GM21423 (cell line): ENCODE measurements at regions not wholly inside any gene's neighbourhood (a gene's known extent, or its start where the extent isn't known, plus 50 kb on each side); places are given as distances from the start of the nearest gene placed in this dataset.

Experiments
- ATAC-seq: cut with Tn5 transposase; IDR thresholded peaks from one replicate; pipeline ENCODE4 v1.9.1; 2021; ENCODE audit warnings: mild to moderate bottlenecking, moderate library complexity; ENCODE audit not compliant: unreplicated experiment

- no peak for ATAC-seq
Observed at GRCh38 chr9:21744841-21745240, 57.6 kb upstream of the MTAP start.

GRCh38 chr9:21746550-21746949 is 55.9 kb upstream of the MTAP start:
- ATAC-seq: no peak

DNA sequence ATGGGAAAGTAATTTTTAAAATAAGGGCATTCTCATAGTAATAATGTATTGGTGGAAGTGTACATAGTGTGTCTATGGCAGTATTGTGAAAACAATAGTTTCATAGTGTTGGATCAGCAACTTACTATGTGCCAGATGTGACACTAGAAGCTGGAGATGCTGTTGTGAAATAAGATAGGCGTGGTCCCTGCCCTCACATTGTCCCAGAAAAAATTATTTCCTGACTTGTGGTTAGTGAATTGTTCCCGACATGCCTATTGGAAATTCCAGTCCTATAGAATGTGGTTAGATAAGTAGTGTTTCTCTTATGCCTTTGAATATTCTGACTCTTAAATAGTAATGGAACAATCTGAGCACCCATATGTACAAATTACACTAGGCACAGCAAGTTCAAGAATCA is 55.3 kb upstream of the MTAP start:
- ATAC-seq: no peak

- ATAC-seq: no peak
Observed at GRCh38 chr9:21750021-21750735, 52.3 kb upstream of the MTAP start.

GRCh38 chr9:21751998-21752397 is 50.4 kb upstream of the MTAP start:
- ATAC-seq: no peak
